GM18867 (cell line): ENCODE measurements at regions not wholly inside any gene's neighbourhood (a gene's known extent, or its start where the extent isn't known, plus 50 kb on each side); places are given as distances from the start of the nearest gene placed in this dataset.
"Not testable (repeated sequence)": the region's sequence is repeated elsewhere in the genome, so short reads cannot be mapped to it uniquely, and the experiment has no call there.

Experiments used
- ATAC-seq: cut with Tn5 transposase; IDR thresholded peaks from one replicate; pipeline ENCODE4 v1.9.1; 2021; ENCODE audit warnings: mild to moderate bottlenecking, moderate library complexity; ENCODE audit not compliant: unreplicated experiment

GRCh38 chr6:1162367-1163275 lies 149.3 kb upstream of the FOXQ1 start:
- no peak for ATAC-seq

GRCh38 chr6:1156411-1156810 lies 155.5 kb upstream of the FOXQ1 start:
- not testable (repeated sequence) for ATAC-seq

- ATAC-seq, result no peak
Measured at GRCh38 chr6:1153696-1154245, 158.1 kb upstream of the FOXQ1 start.

- no peak for ATAC-seq
Measured at GRCh38 chr6:1146500-1146899, 165.4 kb upstream of the FOXQ1 start.

GRCh38 chr6:1145768-1146218 lies 166.1 kb upstream of the FOXQ1 start:
- ATAC-seq, result no peak

- no peak for ATAC-seq
Measured at GRCh38 chr6:1144842-1145767, 166.8 kb upstream of the FOXQ1 start.

- ATAC-seq, result no peak
Measured at GRCh38 chr6:1143655-1144054, 168.2 kb upstream of the FOXQ1 start.

- ATAC-seq, result no peak
Measured at GRCh38 chr6:1139155-1139890, 172.6 kb upstream of the FOXQ1 start.

- ATAC-seq, result no peak
Measured at GRCh38 chr6:1137849-1138248, 174.0 kb upstream of the FOXQ1 start.

GRCh38 chr6:1136827-1137226 lies 175.1 kb upstream of the FOXQ1 start:
- no peak for ATAC-seq

- no peak for ATAC-seq
Measured at GRCh38 chr6:1136415-1136774, 175.5 kb upstream of the FOXQ1 start.

GRCh38 chr6:1135726-1136414 lies 176.0 kb upstream of the FOXQ1 start:
- no peak for ATAC-seq

- no peak for ATAC-seq
Measured at GRCh38 chr6:1131285-1132079, 180.4 kb upstream of the FOXQ1 start.

GRCh38 chr6:1130709-1131108 lies 181.2 kb upstream of the FOXQ1 start:
- no peak for ATAC-seq

- ATAC-seq, result no peak
Measured at GRCh38 chr6:1129131-1129530, 182.8 kb upstream of the FOXQ1 start.

- ATAC-seq, result no peak
Measured at GRCh38 chr6:1127597-1128288, 184.2 kb upstream of the FOXQ1 start.

- ATAC-seq, result no peak
Measured at GRCh38 chr6:1127129-1127528, 184.8 kb upstream of the FOXQ1 start.

GRCh38 chr6:1126036-1126435 lies 185.9 kb upstream of the FOXQ1 start:
- no peak for ATAC-seq

GRCh38 chr6:1125297-1125696 lies 186.6 kb upstream of the FOXQ1 start:
- no peak for ATAC-seq
